HEK293 (cell line): ENCODE measurements at regions not wholly inside any gene's neighbourhood (a gene's known extent, or its start where the extent isn't known, plus 50 kb on each side); places are given as distances from the start of the nearest gene placed in this dataset.

ENCODE experiments used
- CTCF ChIA-PET: fragments of 350-600 bp; formaldehyde crosslinking; extraction: SDS; loops from one replicate; lab custom pipeline; 2021; ENCODE audit warnings: antibody characterized with exemption; lab: Yijun Ruan, JAX
- POLR2A ChIA-PET: fragments of 300-600 bp; formaldehyde crosslinking; extraction: SDS; loops from one replicate; lab custom pipeline; 2020; ENCODE audit warnings: antibody characterized with exemption, inconsistent platforms; lab: Yijun Ruan, JAX
- H3K27ac ChIP-seq: fragments of 200-500 bp; sonication (Bioruptor generic); 2 replicates; pipeline ENCODE4 v1.5.1; 2014; ENCODE audit warnings: low read depth, low read length, control low read depth, inconsistent platforms; ENCODE audit errors: extremely low read depth
- H3K36me3 ChIP-seq, 2 experiments: fragments of 200-500 bp in 1 of 2; sonication (Bioruptor generic) in 1 of 2; 1 replicate in 1 of 2; 2 replicates in 1 of 2; pipeline ENCODE4 v1.5.1; 2014 to 2017; ENCODE audit warnings: inconsistent platforms in 2 of 2, low read length in 2 of 2; ENCODE audit not compliant: control insufficient read depth in 2 of 2, insufficient read depth in 1 of 2
- H3K4me1 ChIP-seq: fragments of 200-500 bp; sonication (Bioruptor generic); 2 replicates; pipeline ENCODE4 v1.5.1; 2014; ENCODE audit warnings: mild to moderate bottlenecking, low read length, inconsistent platforms; ENCODE audit not compliant: control insufficient read depth, insufficient read depth
- H3K4me3 ChIP-seq: 2 replicates; pipeline ENCODE4 v1.5.1; 2011; ENCODE audit warnings: low read depth, mild to moderate bottlenecking, control low read depth, low read length, moderate library complexity
- H3K9me3 ChIP-seq: fragments of 200-500 bp; sonication (Bioruptor generic); 2 replicates; pipeline ENCODE4 v1.5.1; 2014; ENCODE audit warnings: low read depth, low read length, inconsistent platforms; ENCODE audit not compliant: control insufficient read depth, insufficient read depth
- BCL11B ChIP-seq: fragments of 450-650 bp; formaldehyde crosslinking; IDR thresholded peaks from 2 replicates; pipeline ENCODE4 v1.5.1; 2016; ENCODE audit warnings: low read depth, missing biosample characterization, missing genetic modification characterization
- IKZF3 ChIP-seq: fragments of 450-650 bp; IDR thresholded peaks from 2 replicates; pipeline ENCODE4 v1.5.0; 2018; ENCODE audit warnings: missing biosample characterization, mild to moderate bottlenecking, missing genetic modification characterization, moderate library complexity
- MZF1 ChIP-seq: fragments of 450-650 bp; formaldehyde crosslinking; IDR thresholded peaks from 2 replicates; pipeline ENCODE4 v1.5.1; 2017; ENCODE audit warnings: missing biosample characterization, missing genetic modification characterization, borderline replicate concordance
- PRDM10 ChIP-seq: fragments of 450-650 bp; formaldehyde crosslinking; IDR thresholded peaks from 2 replicates; pipeline ENCODE4 v1.5.1; 2016; ENCODE audit warnings: missing biosample characterization, missing genetic modification characterization
- REST ChIP-seq: fragments of 450-650 bp; formaldehyde crosslinking; IDR thresholded peaks from 2 replicates; pipeline ENCODE4 v1.5.1; 2016; ENCODE audit warnings: missing biosample characterization, missing genetic modification characterization
- TCF7L2 ChIP-seq: IDR thresholded peaks from 2 replicates; pipeline ENCODE4 v1.6.1; 2011; ENCODE audit warnings: low read depth, mild to moderate bottlenecking, inconsistent platforms, low read length, moderate library complexity, borderline replicate concordance
- ZBTB1 ChIP-seq: fragments of 450-650 bp; formaldehyde crosslinking; IDR thresholded peaks from 2 replicates; pipeline ENCODE4 v1.5.1; 2016; ENCODE audit warnings: missing biosample characterization, missing genetic modification characterization
- ZBTB8A ChIP-seq: fragments of 450-650 bp; formaldehyde crosslinking; IDR thresholded peaks from 2 replicates; pipeline ENCODE4 v1.5.1; 2016; ENCODE audit warnings: missing biosample characterization, missing genetic modification characterization
- ZIC2 ChIP-seq: fragments of 450-650 bp; formaldehyde crosslinking; IDR thresholded peaks from 2 replicates; pipeline ENCODE4 v1.5.1; 2016; ENCODE audit warnings: missing biosample characterization, missing genetic modification characterization
- ZNF16 ChIP-seq: fragments of 450-650 bp; formaldehyde crosslinking; IDR thresholded peaks from 2 replicates; pipeline ENCODE4 v1.5.1; 2016; ENCODE audit warnings: low read depth, missing biosample characterization, missing genetic modification characterization
- ZNF223 ChIP-seq: fragments of 450-650 bp; formaldehyde crosslinking; IDR thresholded peaks from 2 replicates; pipeline ENCODE4 v1.5.1; 2016; ENCODE audit warnings: missing biosample characterization, missing genetic modification characterization
- ZNF335 ChIP-seq: fragments of 450-650 bp; formaldehyde crosslinking; conservative IDR thresholded peaks from 2 replicates; pipeline ENCODE4 v1.5.1; 2016; ENCODE audit warnings: missing biosample characterization, missing genetic modification characterization
- ZNF433 ChIP-seq: fragments of 450-650 bp; formaldehyde crosslinking; IDR thresholded peaks from 2 replicates; pipeline ENCODE4 v1.5.1; 2016; ENCODE audit warnings: missing biosample characterization, missing genetic modification characterization, low read depth
- ZNF548 ChIP-seq: fragments of 450-650 bp; formaldehyde crosslinking; IDR thresholded peaks from 2 replicates; pipeline ENCODE4 v1.5.1; 2016; ENCODE audit warnings: missing biosample characterization, missing genetic modification characterization
- ZNF560 ChIP-seq: fragments of 450-650 bp; formaldehyde crosslinking; IDR thresholded peaks from 2 replicates; pipeline ENCODE4 v1.5.1; 2017; ENCODE audit warnings: missing biosample characterization, missing genetic modification characterization, borderline replicate concordance
- ZNF561 ChIP-seq: fragments of 450-650 bp; IDR thresholded peaks from 2 replicates; pipeline ENCODE4 v1.5.1; 2018; ENCODE audit warnings: missing biosample characterization, missing genetic modification characterization, borderline replicate concordance
- ZNF585B ChIP-seq: fragments of 450-650 bp; formaldehyde crosslinking; IDR thresholded peaks from 2 replicates; pipeline ENCODE4 v1.5.1; 2016; ENCODE audit warnings: missing biosample characterization, missing genetic modification characterization
- ZNF600 ChIP-seq: fragments of 450-650 bp; formaldehyde crosslinking; IDR thresholded peaks from 2 replicates; pipeline ENCODE4 v1.5.1; 2016; ENCODE audit warnings: missing biosample characterization, missing genetic modification characterization
- ZNF629 ChIP-seq: fragments of 450-650 bp; formaldehyde crosslinking; IDR thresholded peaks from 2 replicates; pipeline ENCODE4 v1.5.1; 2017; ENCODE audit warnings: missing biosample characterization, missing genetic modification characterization
- ZNF654 ChIP-seq: fragments of 450-650 bp; formaldehyde crosslinking; IDR thresholded peaks from 2 replicates; pipeline ENCODE4 v1.5.1; 2016; ENCODE audit warnings: low read depth, missing biosample characterization, missing genetic modification characterization
- ZNF704 ChIP-seq: fragments of 450-650 bp; formaldehyde crosslinking; IDR thresholded peaks from 2 replicates; pipeline ENCODE4 v1.5.1; 2016; ENCODE audit warnings: missing biosample characterization, missing genetic modification characterization
- ZNF792 ChIP-seq: fragments of 450-650 bp; formaldehyde crosslinking; IDR thresholded peaks from 2 replicates; pipeline ENCODE4 v1.5.1; 2016; ENCODE audit warnings: missing biosample characterization, missing genetic modification characterization
- ZSCAN30 ChIP-seq: fragments of 450-650 bp; IDR thresholded peaks from 2 replicates; pipeline ENCODE4 v1.5.1; 2018; ENCODE audit warnings: missing biosample characterization, mild to moderate bottlenecking, missing genetic modification characterization, moderate library complexity
- TF ChIP-seq, protein P1 (sequence below): fragments of 450-650 bp; formaldehyde crosslinking; IDR thresholded peaks from 2 replicates; pipeline ENCODE4 v1.5.1; 2016; ENCODE audit warnings: missing biosample characterization, missing genetic modification characterization, low read depth

GRCh38 chr15:79172801-79173460 lies 82.4 kb upstream of the RASGRF1 start:
- ChIA-PET CTCF (interaction anchor here (1.2 to 4.5 kb wide), 3 partner anchors 12 to 46 kb away, joined by 3 to 49 read pairs (median 4); no protein-coding TSS in a partner anchor), POLR2A (no interaction called here)
- no peaks in the 10 kb centered on the region for H3K9me3 ChIP-seq
- no peak overlapping the region for H3K4me3 ChIP-seq
- no peak overlapping the region for H3K27ac ChIP-seq
- TF ChIP-seq ZNF335 (tag by site-specific recombination), result no peak
- TF ChIP-seq ZNF792, result no peak
- TF ChIP-seq ZNF704 (tag by site-specific recombination), result no peak
- H3K36me3 ChIP-seq, result no peaks in the 10 kb centered on the region
- H3K4me1 ChIP-seq, result peaks cover 18% of the 10 kb centered on the region

GRCh38 chr15:79172032-79172481 lies 81.5 kb upstream of the RASGRF1 start:
- H3K27ac ChIP-seq, result no peak overlapping the region
- no peak overlapping the region for H3K4me3 ChIP-seq
- ChIA-PET CTCF (interaction anchor here (4.5 kb wide), 1 partner anchor 12 kb away, joined by 49 read pairs; no protein-coding TSS in a partner anchor), POLR2A (no interaction called here)
- no peaks in the 10 kb centered on the region for H3K36me3 ChIP-seq
- H3K9me3 ChIP-seq, result no peaks in the 10 kb centered on the region
- peaks cover 18% of the 10 kb centered on the region for H3K4me1 ChIP-seq
- TF ChIP-seq ZBTB8A, result no peak
- no peak for TF ChIP-seq ZNF433 (tag by site-specific recombination)
- TF ChIP-seq IKZF3 (tag by site-specific recombination), result no peak
- no peak for TF ChIP-seq ZNF560 (tag by site-specific recombination)
- TF ChIP-seq ZNF16 (tag by site-specific recombination), result no peak
- 0 out of 2 replicates have a peak, but pooled peaks have one; percentile 7 for TF ChIP-seq ZIC2 (tag by site-specific recombination)
- no peak for TF ChIP-seq ZNF585B (tag by site-specific recombination)
- no peak for TF ChIP-seq ZNF548 (tag by site-specific recombination)
- TF ChIP-seq PRDM10, result peak; percentile 15; the same call in 1 of the 2 replicates
- TF ChIP-seq ZNF629, result no peak
- TF ChIP-seq, protein P1, sequence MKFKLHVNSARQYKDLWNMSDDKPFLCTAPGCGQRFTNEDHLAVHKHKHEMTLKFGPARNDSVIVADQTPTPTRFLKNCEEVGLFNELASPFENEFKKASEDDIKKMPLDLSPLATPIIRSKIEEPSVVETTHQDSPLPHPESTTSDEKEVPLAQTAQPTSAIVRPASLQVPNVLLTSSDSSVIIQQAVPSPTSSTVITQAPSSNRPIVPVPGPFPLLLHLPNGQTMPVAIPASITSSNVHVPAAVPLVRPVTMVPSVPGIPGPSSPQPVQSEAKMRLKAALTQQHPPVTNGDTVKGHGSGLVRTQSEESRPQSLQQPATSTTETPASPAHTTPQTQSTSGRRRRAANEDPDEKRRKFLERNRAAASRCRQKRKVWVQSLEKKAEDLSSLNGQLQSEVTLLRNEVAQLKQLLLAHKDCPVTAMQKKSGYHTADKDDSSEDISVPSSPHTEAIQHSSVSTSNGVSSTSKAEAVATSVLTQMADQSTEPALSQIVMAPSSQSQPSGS (tag by site-specific recombination), result no peak
- no peak for TF ChIP-seq REST (tag by site-specific recombination)
- no peak for TF ChIP-seq BCL11B (tag by site-specific recombination)
- no peak for TF ChIP-seq ZNF704 (tag by site-specific recombination)
- TF ChIP-seq ZSCAN30, result no peak
- TF ChIP-seq TCF7L2, result no peak
- no peak for TF ChIP-seq MZF1
- no peak for TF ChIP-seq ZBTB1
- TF ChIP-seq ZNF561 (tag by site-specific recombination), result no peak
- peak; percentile 21; the same call in 1 of the 2 replicates for TF ChIP-seq ZNF600
- TF ChIP-seq ZNF223 (tag by site-specific recombination), result no peak
- no peak for TF ChIP-seq ZNF654 (tag by site-specific recombination)
